Gastroesophageal sphincter (tissue), 4 donors: ENCODE measurements at regions not wholly inside any gene's neighbourhood (a gene's known extent, or its start where the extent isn't known, plus 50 kb on each side); places are given as distances from the start of the nearest gene placed in this dataset.

Source experiments
- ATAC-seq: fragments of 150-250 bp; one replicate; pipeline ENCODE4 v1.9.1; 2016; ENCODE audit warnings: mild to moderate bottlenecking, moderate library complexity
- H3K27ac ChIP-seq, 4 donors: fragments of 200-600 bp; sonication (generic) in 3 of 4; 1 replicate in 3 of 4; 2 replicates in 1 of 4; pipeline ENCODE4 v1.5.1; 2016 to 2019
- H3K27me3 ChIP-seq: fragments of 200-600 bp; sonication (generic); one replicate; pipeline ENCODE4 v1.5.1; 2019
- H3K36me3 ChIP-seq, 2 donors: fragments of 200-600 bp; sonication (generic); one replicate each; pipeline ENCODE4 v1.5.1; 2019; ENCODE audit warnings: control low read depth in 1 of 2
- H3K4me1 ChIP-seq, 3 donors: fragments of 200-600 bp; sonication (generic); 1 replicate in 2 of 3; 2 replicates in 1 of 3; pipeline ENCODE4 v1.5.1; 2016 to 2019; ENCODE audit warnings: control low read depth in 2 of 3
- H3K4me3 ChIP-seq, 2 donors: fragments of 200-600 bp; sonication (generic); one replicate each; pipeline ENCODE4 v1.5.1; 2019; ENCODE audit warnings: mild to moderate bottlenecking in 1 of 2, moderate library complexity in 1 of 2
- H3K9me3 ChIP-seq, 3 donors: fragments of 200-600 bp; sonication (generic); one replicate each; pipeline ENCODE4 v1.5.1; 2017 to 2019; ENCODE audit warnings: control low read depth in 2 of 3
- EP300 ChIP-seq: sonication (generic); formaldehyde crosslinking; IDR thresholded peaks from one replicate; pipeline ENCODE4 v1.6.1; 2017; ENCODE audit warnings: antibody characterized with exemption, mild to moderate bottlenecking
- POLR2A ChIP-seq, 2 donors: fragments of 450-650 bp; IDR thresholded peaks; one replicate each; pipeline ENCODE4 v1.6.1; 2017; ENCODE audit warnings: antibody characterized with exemption in 2 of 2, mild to moderate bottlenecking in 2 of 2, moderate library complexity in 1 of 2
- POLR2AphosphoS5 ChIP-seq: sonication (generic); formaldehyde crosslinking; IDR thresholded peaks from one replicate; pipeline ENCODE4 v1.6.1; 2017; ENCODE audit warnings: antibody characterized with exemption
- WGBS, 2 donors: methylation state at CpG; one replicate each; pipeline ENCODE4 v1.1.5; 2018; ENCODE audit warnings: low coverage in 1 of 2; 5-methylcytosine and 5-hydroxymethylcytosine counted together
- TF ChIP-seq, protein P1 (sequence below), 4 experiments: fragments of 200-600 bp in 2 of 4; fragments of 450-650 bp in 2 of 4; sonication (generic) in 1 of 4; IDR thresholded peaks; one replicate each; pipeline ENCODE4 v1.5.1; 2017 to 2019; ENCODE audit warnings: antibody characterized with exemption in 4 of 4, mild to moderate bottlenecking in 2 of 4, moderate library complexity in 2 of 4

DNA sequence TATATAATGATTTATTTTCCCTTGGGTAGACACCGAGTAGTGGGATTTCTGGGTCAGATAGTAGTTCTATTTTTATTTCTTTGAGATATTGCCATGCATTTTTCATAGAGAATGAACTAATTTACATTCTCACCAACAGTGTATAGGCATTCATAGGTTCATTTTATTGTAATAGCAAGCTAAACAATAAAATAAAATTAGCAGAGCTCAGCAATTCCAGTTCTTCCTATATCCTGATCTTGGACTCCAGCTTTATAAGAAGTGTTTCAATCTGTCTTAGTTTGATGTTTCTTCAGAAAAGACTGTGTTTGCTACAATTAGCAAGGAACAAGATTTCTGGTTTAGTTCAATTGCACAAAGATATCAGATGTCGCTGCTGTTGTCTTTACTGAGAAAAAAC, 1024.4 kb upstream of the LRRTM1 start:
- Histone ChIP-seq H3K4me3 (no peak overlapping the region), H3K4me1 (no peaks in the 10 kb centered on the region), H3K9me3 (peaks cover 0 to 10% (median 0%) of the 10 kb centered on the region in 3 donors), H3K27ac (no peak overlapping the region), H3K36me3 (no peaks in the 10 kb centered on the region), H3K27me3 (no peaks in the 10 kb centered on the region)
- WGBS, 2 donors = 98 to 100% methylated on average over 2 of the region's 2 CpGs
- TF ChIP-seq, protein P1, sequence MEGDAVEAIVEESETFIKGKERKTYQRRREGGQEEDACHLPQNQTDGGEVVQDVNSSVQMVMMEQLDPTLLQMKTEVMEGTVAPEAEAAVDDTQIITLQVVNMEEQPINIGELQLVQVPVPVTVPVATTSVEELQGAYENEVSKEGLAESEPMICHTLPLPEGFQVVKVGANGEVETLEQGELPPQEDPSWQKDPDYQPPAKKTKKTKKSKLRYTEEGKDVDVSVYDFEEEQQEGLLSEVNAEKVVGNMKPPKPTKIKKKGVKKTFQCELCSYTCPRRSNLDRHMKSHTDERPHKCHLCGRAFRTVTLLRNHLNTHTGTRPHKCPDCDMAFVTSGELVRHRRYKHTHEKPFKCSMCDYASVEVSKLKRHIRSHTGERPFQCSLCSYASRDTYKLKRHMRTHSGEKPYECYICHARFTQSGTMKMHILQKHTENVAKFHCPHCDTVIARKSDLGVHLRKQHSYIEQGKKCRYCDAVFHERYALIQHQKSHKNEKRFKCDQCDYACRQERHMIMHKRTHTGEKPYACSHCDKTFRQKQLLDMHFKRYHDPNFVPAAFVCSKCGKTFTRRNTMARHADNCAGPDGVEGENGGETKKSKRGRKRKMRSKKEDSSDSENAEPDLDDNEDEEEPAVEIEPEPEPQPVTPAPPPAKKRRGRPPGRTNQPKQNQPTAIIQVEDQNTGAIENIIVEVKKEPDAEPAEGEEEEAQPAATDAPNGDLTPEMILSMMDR (IDR thresholded peaks at IDR 0.05) = no peak
- TF ChIP-seq EP300 = no peak
- no peak for TF ChIP-seq POLR2AphosphoS5
- TF ChIP-seq POLR2A (IDR thresholded peaks at IDR 0.05) = no peak
- no peak for ATAC-seq

DNA sequence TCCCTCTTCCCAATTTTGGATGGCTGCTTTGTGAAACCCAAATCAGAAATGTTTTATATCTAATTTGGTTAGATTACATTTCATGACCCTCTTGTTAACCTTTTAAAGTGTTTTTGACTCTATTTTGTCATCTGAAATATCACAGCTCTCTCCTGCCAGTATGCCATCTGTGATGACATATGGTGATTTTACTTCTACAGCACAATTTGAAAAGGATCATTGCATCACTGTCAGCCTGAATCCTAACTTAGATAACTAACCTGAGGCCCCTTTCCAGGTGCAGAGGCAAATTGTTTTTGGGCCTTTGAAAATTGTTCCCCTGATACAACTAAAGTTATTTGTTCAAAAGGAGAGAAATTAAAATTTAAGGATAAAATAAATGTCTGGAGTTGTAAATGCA, 1023.4 kb upstream of the LRRTM1 start:
- H3K9me3 ChIP-seq = peaks cover 0 to 20% (median 0%) of the 10 kb centered on the region in 3 donors
- no peaks in the 10 kb centered on the region for H3K4me1 ChIP-seq
- ATAC-seq = no peak
- TF ChIP-seq, protein P1 (IDR thresholded peaks at IDR 0.05) = no peak
- TF ChIP-seq POLR2A (IDR thresholded peaks at IDR 0.05) = no peak
- H3K27me3 ChIP-seq = no peaks in the 10 kb centered on the region
- no peak overlapping the region for H3K27ac ChIP-seq
- no peaks in the 10 kb centered on the region for H3K36me3 ChIP-seq
- H3K4me3 ChIP-seq = no peak overlapping the region

DNA sequence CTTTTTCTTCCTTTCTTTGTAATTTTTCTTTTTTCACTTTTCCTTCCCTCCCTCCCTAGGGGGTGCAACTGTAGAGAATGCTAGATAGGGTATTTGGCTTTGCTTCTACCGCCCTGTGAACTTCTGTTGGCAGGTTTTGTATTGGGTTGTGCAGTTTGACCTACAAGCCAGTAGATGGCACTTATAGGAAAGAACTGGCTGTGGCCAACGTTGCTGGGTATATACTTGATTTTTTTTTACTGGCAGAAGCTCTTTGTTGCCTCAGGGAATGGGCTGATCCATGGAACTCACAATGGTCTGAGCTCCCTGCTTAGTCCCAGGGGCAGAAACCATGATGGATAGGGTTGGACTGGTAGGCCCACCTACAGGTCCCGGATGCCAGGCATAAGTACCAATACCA, 1019.5 kb upstream of the LRRTM1 start:
- whole genome bisulfite sequencing, 2 donors = 63 to 100% methylated on average over 1 to 3 of the region's 3 CpGs
- no peak for ATAC-seq
- no peaks in the 10 kb centered on the region for H3K4me1 ChIP-seq

DNA sequence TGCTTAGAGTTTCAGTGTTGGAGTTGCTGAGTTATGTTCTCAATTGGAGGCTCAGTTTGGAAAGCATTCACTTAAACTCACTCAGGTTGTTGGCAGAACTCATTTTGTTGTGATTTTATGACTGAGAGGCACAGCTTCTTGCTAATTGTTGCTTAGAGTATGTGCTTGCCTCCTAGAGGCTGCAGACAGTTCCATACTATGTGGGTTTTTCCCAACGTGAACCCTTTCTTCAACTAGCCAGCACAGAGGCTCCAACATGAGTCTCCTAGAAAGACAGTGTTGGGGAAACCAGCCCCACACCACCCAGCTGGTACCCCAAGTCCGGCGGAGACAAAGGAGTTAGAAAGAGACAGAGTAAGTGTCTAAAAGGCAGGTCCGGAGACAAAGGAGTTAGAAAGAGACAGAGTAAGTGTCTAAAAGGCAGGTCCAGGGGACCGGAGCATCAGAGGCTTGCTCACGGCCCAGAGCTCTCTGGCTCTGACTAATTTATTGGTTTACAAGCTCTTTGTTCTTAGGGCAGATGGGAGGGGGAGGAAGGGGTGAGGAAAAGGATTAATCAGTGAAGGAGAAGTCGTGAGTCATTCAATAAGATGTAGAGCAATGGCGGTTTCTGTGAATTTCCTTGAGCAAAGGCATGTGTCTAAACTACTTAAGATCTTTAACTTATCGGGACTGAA, 999.7 kb upstream of the LRRTM1 start:
- TF ChIP-seq POLR2AphosphoS5 = no peak
- TF ChIP-seq, protein P1 (IDR thresholded peaks at IDR 0.05) = no peak
- TF ChIP-seq POLR2A (IDR thresholded peaks at IDR 0.05) = no peak
- no peak for TF ChIP-seq EP300
- WGBS, 2 donors = 60 to 64% methylated on average over 3 to 9 of the region's 9 CpGs

More for the DNA sequence above, 1019.5 kb upstream of the LRRTM1 start:
- Histone ChIP-seq H3K9me3 (peaks cover 0 to 28% (median 0%) of the 10 kb centered on the region in 3 donors), H3K27me3 (no peaks in the 10 kb centered on the region), H3K4me3 (no peak overlapping the region), H3K27ac (no peak overlapping the region), H3K36me3 (no peaks in the 10 kb centered on the region)
- TF ChIP-seq POLR2A (IDR thresholded peaks at IDR 0.05) (no peak), POLR2AphosphoS5 (no peak), EP300 (no peak)
- TF ChIP-seq, protein P1 (IDR thresholded peaks at IDR 0.05) = no peak

DNA sequence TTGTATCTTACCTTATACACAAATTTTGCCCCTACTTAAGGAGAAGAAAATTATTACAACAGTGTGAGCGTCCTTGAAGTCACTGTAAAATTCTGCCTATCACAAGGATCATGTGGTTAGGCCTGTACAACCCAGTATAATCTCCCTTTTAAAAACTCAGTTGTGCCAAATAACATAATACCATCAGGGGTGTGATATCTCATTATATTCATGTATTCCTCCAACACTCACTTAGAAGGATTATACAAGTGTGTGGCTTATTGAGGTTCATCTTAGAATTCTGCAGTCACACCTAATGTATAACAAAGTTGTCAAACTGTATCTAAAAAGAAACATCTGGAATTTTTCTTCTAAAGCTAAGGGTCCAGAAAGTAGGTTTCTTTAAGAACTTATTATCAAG, 998.8 kb upstream of the LRRTM1 start:
- Histone ChIP-seq H3K36me3 (no peaks in the 10 kb centered on the region), H3K4me3 (no peak overlapping the region), H3K4me1 (no peaks in the 10 kb centered on the region), H3K27me3 (no peaks in the 10 kb centered on the region), H3K27ac (no peak overlapping the region), H3K9me3 (peaks cover 0 to 11% (median 0%) of the 10 kb centered on the region in 3 donors)
- TF ChIP-seq POLR2A (IDR thresholded peaks at IDR 0.05) (no peak), EP300 (no peak), POLR2AphosphoS5 (no peak)
- TF ChIP-seq, protein P1 (IDR thresholded peaks at IDR 0.05) = no peak
- no peak for ATAC-seq
- 83 to 90% methylated on average over 1 of the region's 1 CpG for WGBS, 2 donors

More for the DNA sequence above, 999.7 kb upstream of the LRRTM1 start:
- no peak overlapping the region for H3K27ac ChIP-seq
- peaks cover 0 to 11% (median 0%) of the 10 kb centered on the region in 3 donors for H3K9me3 ChIP-seq
- H3K36me3 ChIP-seq = no peaks in the 10 kb centered on the region
- H3K4me1 ChIP-seq = no peaks in the 10 kb centered on the region
- no peaks in the 10 kb centered on the region for H3K27me3 ChIP-seq
- H3K4me3 ChIP-seq = no peak overlapping the region
- ATAC-seq = no peak
